ENCODE measurements at regions not wholly inside any gene's neighbourhood (a gene's known extent, or its start where the extent isn't known, plus 50 kb on each side); places are given as distances from the start of the nearest gene placed in this dataset.
"Not testable (repeated sequence)": the region's sequence is repeated elsewhere in the genome, so short reads cannot be mapped to it uniquely, and the experiment has no call there.

GRCh38 chr10:44573821-44574220 is 188.9 kb upstream of the CXCL12 start:
- no peak for TF ChIP-seq CTCF (conservative IDR thresholded peaks at IDR 0.05; ENCODE audit: control insufficient read depth, insufficient read depth, low read depth, low read length)
- H3K4me3 ChIP-seq (ENCODE audit: control insufficient read depth, low read depth, low read length), result no peak overlapping the region
- no peak for DNase-seq (ENCODE audit: low read depth)

DNA sequence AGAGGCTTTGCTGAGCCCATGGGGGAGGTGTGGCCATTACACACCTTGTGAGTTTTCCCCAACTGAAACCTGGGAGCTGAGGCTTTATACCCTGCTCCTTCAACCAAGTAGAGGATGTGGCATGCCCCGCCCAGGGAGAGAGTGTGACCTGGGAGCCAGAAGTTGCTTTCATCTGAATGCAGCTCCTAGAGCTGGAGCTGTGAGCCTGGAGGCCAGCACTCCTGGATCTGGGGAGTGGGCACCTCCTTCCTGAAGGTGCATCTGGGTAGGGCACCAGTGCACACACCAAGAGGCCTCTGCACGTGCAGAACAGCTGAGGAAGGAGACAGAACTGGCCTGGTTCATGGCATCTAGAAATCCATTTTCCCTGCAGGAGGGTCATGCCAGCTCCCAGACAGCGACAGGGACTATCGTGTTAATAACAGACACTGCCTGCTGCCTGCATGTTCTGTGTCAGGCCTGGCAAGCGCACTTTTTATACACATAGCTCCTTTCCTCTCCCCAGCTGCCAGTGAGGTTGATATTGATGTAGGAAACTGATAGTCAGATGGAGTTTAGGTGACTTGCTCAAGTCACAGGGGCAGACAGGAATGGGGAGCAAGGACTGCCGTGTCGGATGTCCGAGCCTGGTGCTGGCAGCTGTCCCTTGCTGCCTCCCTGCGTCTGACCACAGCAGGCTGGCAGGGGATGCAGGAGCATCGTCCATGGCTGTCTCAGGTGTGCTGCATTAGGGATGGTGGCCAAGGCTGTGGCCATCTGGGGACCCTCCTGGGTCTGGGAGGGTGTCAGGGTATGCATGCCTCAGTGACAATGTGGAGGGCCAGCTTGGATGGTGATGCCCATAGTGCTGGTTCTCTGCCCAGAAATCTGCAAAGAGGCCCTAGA is 189.9 kb upstream of the CXCL12 start:
- DNase-seq (ENCODE audit: low read depth), result no peak
- no peak overlapping the region for H3K4me3 ChIP-seq (ENCODE audit: control insufficient read depth, low read depth, low read length)
- no peak for TF ChIP-seq CTCF (conservative IDR thresholded peaks at IDR 0.05; ENCODE audit: control insufficient read depth, insufficient read depth, low read depth, low read length)

- no peak for TF ChIP-seq CTCF (conservative IDR thresholded peaks at IDR 0.05; ENCODE audit: control insufficient read depth, insufficient read depth, low read depth, low read length)
- DNase-seq (ENCODE audit: low read depth), result no peak
- H3K4me3 ChIP-seq (ENCODE audit: control insufficient read depth, low read depth, low read length), result no peak overlapping the region
Measured at GRCh38 chr10:44575601-44576380, 190.9 kb upstream of the CXCL12 start.

GRCh38 chr10:44576702-44577191 is 191.8 kb upstream of the CXCL12 start:
- no peak overlapping the region for H3K4me3 ChIP-seq (ENCODE audit: control insufficient read depth, low read depth, low read length)
- DNase-seq (ENCODE audit: low read depth), result no peak
- TF ChIP-seq CTCF (conservative IDR thresholded peaks at IDR 0.05; ENCODE audit: control insufficient read depth, insufficient read depth, low read depth, low read length), result no peak

GRCh38 chr10:44577533-44577932 is 192.6 kb upstream of the CXCL12 start:
- no peak overlapping the region for H3K4me3 ChIP-seq (ENCODE audit: control insufficient read depth, low read depth, low read length)
- peak; percentile 7 for DNase-seq (ENCODE audit: low read depth)
- no peak for TF ChIP-seq CTCF (conservative IDR thresholded peaks at IDR 0.05; ENCODE audit: control insufficient read depth, insufficient read depth, low read depth, low read length)

DNA sequence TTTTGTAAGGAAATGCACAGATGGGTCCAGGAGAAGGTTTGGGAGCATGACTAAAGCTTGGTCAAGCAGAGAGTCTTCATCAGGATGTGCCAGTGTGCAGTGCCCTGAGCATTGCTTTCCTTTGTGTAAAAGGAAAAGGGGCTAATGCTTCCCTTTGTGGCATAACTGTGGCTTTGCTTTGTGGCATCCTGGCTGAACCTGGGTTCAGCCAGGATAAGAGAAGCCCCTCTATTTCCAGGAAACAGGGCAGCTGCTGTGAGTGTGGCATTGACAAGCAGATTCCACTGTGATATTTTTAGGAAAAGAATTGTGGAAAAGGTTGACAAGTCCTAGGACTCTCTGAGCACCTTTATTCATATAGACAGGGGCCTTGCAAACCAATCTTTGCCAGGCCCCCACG is 193.4 kb upstream of the CXCL12 start:
- H3K4me3 ChIP-seq (ENCODE audit: control insufficient read depth, low read depth, low read length), result no peak overlapping the region
- no peak for DNase-seq (ENCODE audit: low read depth)
- TF ChIP-seq CTCF (conservative IDR thresholded peaks at IDR 0.05; ENCODE audit: control insufficient read depth, insufficient read depth, low read depth, low read length), result no peak

DNA sequence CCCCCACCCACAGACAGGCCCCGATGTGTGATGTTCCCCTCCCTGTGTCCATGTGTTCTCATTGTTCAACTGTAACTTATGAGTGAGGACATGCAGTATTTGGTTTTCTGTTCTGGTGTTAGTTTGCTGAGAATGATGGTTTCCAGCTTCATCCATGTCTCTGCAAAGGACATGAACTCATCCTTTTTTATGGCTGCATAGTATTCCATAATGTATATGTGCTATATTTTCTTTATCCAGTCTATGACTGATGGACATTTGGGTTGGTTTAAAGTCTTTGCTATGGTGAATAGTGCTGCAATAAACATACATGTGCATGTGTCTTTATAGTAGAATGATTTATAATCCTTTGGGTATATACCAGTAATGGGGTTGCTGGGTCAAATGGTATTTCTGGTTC is 194.1 kb upstream of the CXCL12 start:
- DNase-seq (ENCODE audit: low read depth); H3K4me3 ChIP-seq (ENCODE audit: control insufficient read depth, low read depth, low read length): not testable (repeated sequence)
